ENCODE measurements at regions not wholly inside any gene's neighbourhood (a gene's known extent, or its start where the extent isn't known, plus 50 kb on each side); places are given as distances from the start of the nearest gene placed in this dataset.
"Not testable (repeated sequence)": the region's sequence is repeated elsewhere in the genome, so short reads cannot be mapped to it uniquely, and the experiment has no call there.

DNA sequence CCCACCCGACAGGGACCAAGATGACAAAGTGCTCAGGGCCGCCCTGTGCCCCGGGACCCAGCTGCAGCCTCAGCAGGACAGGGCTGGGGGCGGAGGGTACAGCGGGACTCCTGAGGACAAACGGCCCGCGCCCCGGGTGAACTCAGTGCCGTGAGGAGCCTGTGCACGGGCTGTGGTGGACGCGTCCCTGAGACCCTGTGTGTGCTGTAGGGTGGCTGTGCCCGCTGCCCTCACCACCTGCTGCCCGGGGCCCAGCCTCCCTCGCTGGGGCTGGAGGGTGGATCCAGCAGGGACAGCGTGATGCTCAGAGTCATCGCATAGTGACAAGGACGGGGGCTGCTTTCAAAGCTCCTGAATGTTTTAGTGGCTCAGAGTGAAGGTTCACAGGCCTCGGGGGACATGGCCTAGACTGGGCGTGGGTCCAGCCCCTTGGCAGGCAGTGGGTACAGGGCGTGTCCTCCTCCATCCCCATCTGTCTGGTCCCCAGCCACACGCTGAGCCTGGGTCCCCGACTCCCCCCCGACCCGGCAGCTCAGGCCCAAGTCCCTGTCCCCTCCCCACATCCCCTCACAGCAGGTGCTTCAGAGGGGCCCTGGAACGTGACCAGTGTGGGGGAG, 172.7 kb downstream of the TMEM121 start:
- DNase-seq = not testable (repeated sequence)

DNA sequence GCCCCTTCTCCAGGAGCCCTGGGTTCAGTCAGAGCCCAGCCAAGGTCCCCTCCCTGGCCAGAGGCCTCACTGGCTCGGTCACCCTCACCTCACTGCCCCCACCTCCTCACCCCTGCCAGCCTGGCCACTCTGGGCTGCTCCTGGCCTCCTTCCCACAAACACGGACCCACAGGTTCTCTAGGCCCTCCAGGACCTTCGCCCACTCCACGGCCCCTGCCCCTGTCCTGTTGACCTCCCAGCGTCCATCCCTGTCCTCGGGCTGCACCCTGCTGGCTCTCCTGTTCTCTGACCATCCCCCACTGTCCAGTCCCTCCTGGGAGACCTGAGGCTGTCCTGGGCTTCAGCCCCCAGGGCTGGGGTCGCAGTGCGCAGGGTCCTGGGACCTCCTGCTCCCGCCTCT, 173.3 kb downstream of the TMEM121 start:
- not testable (repeated sequence) for DNase-seq

GRCh38 chr14:105700146-105700545, 173.8 kb downstream of the TMEM121 start:
- DNase-seq = not testable (repeated sequence)

DNA sequence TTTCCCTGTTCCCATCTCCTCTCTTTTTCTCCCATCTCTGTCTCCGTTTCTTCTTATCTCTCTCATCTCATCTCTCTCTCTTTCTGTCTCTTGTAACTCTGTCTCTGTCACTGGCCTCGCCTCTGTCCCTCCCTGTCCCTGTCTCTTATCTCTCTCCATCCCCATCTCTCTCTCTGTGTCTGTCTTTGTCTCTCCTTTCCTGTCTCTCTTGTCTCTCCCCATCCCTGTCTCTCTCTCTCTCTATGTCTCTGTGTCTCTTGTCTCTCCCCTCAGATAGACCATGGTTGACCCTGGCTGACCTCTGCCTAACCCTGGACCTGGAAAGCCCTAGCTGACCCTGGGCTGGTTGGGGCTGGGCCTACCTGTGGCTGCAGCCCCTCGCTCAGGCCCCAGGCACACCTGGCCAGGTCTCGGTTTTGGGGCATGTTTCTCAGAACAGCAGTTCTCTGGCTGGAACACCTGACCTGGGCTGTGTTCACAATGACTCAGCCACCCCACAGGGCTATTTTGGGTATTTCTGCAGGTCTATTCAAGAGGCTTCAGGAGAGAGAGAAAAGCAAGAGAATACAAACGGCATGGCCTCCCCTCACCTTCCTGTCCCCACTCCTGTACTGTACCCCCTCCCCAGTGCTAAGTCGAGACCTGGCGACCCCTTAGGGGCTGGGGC, 174.4 kb downstream of the TMEM121 start:
- no peak for DNase-seq

GRCh38 chr14:105701456-105702274, 175.3 kb downstream of the TMEM121 start:
- no peak for DNase-seq

DNA sequence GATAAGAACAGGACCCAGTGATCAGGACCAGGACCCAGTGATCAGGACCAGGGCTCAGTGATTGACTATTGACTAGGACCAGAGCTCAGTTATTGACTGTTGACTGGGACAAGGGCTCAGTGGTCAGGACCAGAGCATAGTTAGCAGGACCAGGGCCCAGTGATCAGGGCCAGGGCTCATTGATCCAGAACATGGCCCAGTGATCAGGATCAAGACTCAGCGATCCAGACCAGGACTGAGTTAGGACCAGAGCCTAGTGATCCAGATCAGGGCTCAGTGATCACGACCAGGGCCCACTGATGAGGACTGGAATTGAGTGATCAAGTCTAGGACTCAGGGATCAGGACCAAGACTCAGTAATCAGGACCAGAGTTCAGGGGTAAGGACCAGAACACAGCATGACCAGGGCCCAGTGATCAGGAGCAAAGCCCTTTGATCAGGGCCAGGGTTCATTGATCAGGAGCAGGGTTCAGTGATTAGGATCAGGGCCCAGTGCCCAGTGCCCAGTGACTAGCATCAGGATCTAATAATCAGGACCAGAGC, 176.0 kb downstream of the TMEM121 start:
- no peak for DNase-seq

DNA sequence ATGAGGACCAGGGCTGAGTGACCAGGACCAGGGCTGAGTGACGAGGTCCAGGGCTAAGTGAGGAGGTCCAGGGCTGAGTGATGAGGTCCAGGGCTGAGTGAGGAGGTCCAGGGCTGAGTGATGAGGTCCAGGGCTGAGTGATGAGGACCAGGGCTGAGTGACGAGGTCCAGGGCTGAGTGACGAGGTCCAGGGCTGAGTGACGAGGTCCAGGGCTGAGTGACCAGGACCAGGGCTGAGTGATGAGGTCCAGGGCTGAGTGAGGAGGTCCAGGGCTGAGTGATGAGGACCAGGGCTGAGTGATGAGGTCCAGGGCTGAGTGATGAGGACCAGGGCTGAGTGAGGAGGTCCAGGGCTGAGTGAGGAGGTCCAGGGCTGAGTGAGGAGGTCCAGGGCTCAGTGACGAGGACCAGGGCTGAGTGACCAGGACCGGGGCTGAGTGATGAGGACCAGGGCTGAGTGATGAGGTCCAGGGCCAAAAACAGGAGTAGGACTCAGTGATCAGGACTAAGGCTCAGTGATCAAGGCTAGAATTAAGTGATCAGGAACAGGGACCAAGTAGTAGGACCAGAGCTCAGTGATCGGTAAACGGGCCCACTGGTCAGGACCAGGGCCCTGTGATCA, 176.8 kb downstream of the TMEM121 start:
- not testable (repeated sequence) for DNase-seq

- not testable (repeated sequence) for DNase-seq
These were observed 177.7 kb downstream of the TMEM121 start for GRCh38 chr14:105704091-105704490.

DNA sequence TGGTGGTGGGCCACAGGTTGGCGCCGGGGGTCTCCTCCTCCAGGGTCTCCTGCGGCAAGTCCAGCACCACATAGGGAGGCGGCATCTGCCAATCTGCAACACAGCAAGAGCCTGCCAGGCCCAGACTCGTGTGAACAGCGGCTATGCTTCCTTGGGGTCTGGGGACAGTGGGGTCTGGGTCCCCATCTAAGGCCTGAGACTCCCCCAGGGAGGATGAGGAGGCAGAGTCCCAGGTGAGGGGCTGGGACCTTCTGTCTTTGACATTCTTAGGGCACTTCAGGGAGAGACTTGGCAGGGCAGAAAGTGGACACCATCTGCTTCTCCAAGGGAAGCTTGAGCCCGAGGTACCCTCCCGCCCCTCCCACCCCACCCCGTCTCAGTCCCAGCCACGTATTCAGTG, 178.1 kb downstream of the TMEM121 start:
- DNase-seq = not testable (repeated sequence)

- DNase-seq = not testable (repeated sequence)
These were observed 179.1 kb downstream of the TMEM121 start for GRCh38 chr14:105705512-105705861.

GRCh38 chr14:105705862-105706700, 179.7 kb downstream of the TMEM121 start:
- not testable (repeated sequence) for DNase-seq

- not testable (repeated sequence) for DNase-seq
These were observed 180.3 kb downstream of the TMEM121 start for GRCh38 chr14:105706701-105707019.

- DNase-seq = not testable (repeated sequence)
These were observed 180.7 kb downstream of the TMEM121 start for GRCh38 chr14:105707099-105707498.

- not testable (repeated sequence) for DNase-seq
These were observed 181.4 kb downstream of the TMEM121 start for GRCh38 chr14:105707723-105708151.

DNA sequence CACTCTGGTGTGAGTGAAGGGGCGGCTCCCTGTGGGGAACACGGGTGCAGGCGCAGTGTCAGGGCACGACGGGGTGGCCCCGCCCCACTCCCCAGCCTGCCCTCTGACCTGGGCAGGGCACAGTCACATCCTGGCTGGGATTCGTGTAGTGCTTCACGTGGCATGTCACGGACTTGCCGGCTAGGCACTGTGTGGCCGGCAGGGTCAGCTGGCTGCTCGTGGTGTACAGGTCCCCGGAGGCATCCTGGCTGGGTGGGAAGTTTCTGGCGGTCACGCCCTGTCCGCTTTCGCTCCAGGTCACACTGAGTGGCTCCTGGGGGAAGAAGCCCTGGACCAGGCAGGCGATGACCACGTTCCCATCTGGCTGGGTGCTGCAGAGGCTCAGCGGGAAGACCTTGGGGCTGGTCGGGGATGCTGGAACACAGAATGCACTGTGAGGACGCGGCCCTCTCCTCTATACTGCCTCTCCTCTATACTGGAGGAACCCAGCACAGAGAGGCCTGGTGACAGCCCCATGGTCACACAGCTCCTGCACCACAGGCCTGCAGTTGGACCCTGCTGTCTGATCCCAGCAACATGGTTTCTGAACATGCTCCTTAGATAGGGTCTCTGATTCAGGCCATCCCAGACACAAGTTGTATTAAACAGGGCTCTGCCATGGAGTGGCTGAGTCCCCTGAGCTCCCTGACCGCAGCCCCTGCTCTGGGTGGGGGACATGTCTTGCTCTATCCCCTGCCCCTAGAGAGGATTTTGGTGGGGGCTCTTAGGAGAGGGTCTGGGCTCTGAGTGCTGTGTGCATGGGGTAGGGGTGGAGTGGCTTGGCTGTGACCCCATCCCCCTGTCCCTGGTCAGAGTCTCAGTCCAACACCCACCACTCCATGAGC, 182.1 kb downstream of the TMEM121 start:
- not testable (repeated sequence) for DNase-seq

DNA sequence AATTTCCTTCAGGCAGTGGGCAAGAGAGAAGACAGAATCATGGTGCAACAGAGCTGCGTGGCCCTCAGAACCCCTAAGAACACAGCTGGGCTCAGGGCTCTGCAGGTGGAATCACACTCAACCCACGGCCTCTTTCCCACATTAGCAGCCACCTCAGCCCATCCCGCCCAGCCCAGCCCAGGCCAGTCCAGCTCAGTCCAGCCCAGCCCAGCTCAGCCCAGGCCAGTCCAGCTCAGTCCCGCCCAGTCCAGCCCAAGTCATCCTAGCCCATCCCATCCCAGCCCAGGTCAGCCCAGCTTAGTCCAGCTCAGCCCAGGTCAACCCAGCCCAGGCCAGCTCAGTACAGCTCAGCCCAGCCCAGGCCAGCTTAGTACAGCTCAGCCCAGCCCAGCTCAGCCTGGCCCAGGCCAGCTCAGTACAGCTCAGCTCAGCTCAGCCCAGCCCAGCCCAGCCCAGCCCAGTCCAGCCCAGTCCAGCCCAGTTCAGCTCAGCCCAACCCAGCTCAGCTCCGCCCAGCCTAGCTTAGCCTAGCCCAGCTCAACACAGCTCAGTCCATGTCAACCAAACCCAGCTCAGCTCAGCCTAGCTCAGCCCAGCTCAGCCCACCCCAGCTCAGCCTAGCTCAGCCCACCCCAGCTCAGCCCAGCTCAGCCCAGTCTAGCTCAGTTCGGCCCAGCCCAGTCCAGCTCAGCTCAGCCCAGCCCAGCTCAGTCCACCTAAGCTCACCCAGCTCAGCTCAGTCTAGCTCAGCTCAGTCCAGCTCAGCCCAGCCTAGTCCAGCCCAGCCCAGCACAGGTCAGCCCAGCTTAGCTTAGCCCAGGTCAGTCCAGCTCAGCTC, 183.1 kb downstream of the TMEM121 start:
- DNase-seq = no peak

DNA sequence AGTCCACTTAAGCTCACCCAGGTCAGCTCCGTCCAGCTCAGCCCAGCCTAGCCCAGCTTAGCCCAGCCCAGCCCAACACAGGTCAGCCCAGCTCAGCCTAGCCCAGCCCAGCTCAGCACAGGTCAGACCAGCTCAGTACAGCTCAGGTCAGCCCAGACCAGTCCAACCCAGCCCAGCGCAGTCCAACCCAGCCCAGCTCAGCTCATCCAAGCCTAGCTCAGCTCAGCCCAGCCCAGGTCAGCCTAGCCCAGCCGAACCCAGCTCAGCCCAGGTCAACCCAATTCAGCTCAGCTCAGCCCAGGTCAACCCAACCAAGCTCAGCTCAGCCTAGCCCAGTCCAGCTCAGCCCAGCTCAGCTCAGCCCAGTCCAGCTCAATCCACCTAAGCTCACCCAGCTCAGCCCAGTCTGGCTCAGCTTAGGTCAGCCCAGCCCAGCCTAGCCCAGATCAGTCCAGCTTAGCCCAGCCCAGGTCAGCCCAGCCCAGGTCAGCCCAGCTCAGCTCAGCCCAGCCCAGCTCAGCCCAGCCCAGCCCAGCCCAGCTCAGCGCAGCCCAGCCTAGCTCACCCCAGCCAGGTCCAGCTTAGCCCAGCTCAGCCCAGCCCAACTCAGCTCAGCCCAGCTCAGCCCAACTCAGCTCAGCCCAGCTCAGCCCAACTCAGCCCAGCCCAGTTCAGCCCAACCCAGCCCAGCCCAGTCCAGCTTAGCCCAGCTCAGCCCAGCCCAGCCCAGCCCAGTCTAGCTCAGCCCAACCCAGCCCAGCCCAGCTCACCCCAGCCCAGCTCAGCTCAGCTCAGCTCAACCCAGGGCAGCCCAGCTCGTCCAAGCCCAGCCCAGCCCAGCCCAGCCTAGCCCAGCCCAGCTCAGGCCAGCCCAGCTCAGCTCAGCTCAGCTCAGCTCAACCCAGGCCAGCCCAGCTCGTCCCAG, 184.0 kb downstream of the TMEM121 start:
- no peak for DNase-seq

DNA sequence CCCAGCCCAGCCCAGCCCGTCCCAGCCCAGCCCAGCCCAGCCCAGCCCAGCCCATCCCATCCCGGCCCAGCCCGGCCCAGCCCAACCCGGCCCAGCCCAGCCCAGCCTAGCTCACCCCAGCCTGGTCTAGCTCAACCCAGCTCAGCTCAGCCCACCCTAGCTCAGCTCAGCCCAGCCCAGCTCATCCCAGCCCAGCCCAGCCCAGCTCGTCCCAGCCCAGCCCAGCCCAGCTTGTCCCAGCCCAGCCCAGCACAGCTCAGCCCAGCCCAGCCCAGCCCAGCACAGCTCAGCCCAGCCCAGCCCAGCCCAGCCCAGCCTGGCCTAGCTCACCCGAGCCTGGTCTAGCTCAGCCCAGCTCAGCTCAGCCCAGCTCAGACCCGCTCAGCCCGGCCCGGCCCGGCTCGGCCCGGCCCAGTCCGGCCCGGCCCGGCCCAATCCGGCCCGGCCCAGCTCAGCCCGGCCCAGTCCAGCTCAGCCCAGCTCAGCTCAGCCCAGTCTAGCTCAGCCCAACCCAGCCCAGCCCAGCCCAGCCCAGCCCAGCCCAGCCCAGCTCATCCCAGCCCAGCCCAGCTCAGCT, 184.7 kb downstream of the TMEM121 start:
- no peak for DNase-seq
